ENCODE measurements at regions not wholly inside any gene's neighbourhood (a gene's known extent, or its start where the extent isn't known, plus 50 kb on each side); places are given as distances from the start of the nearest gene placed in this dataset.

- dilution Hi-C loops (cut with MboI; ENCODE audit: extremely low pct_ligation_motif_present, low sequenced_read_pairs), result no loop called here
- H3K9me3 ChIP-seq (ENCODE audit: control insufficient read depth, low read depth, low read length), result no peaks in the 10 kb centered on the region
- no peak for FAIRE-seq
- no peak overlapping the region for H3K27ac ChIP-seq (ENCODE audit: control insufficient read depth, insufficient read depth, low read length)
- no peaks in the 10 kb centered on the region for H3K79me2 ChIP-seq (ENCODE audit: control insufficient read depth, insufficient read depth, low read length)
- H3K27me3 ChIP-seq (ENCODE audit: control insufficient read depth, extremely low read depth, insufficient read depth, low read length), result no peaks in the 10 kb centered on the region
- no peaks in the 10 kb centered on the region for H3K4me1 ChIP-seq (ENCODE audit: control insufficient read depth, extremely low read depth, insufficient read depth, low read length)
- no peak overlapping the region for H2AFZ ChIP-seq (ENCODE audit: control insufficient read depth, low read length)
- H4K20me1 ChIP-seq (ENCODE audit: control insufficient read depth, extremely low read depth, insufficient read depth, low read length), result no peaks in the 10 kb centered on the region
- TF ChIP-seq CTCF (optimal IDR thresholded peaks at IDR 0.05 in 1 of 3, IDR thresholded peaks at IDR 0.05 in 1 of 3, conservative IDR thresholded peaks at IDR 0.05 in 1 of 3; ENCODE audit: extremely low read depth in 1 of 3, insufficient read depth in 2 of 3, low read length in 3 of 3), result no peak
- no peak for TF ChIP-seq EZH2 (IDR thresholded peaks at IDR 0.05; ENCODE audit: low read length)
- no peaks in the 10 kb centered on the region for H3K36me3 ChIP-seq (ENCODE audit: control insufficient read depth in 2 of 2, extremely low read depth in 1 of 2, insufficient read depth in 2 of 2, low read length in 2 of 2)
- no peak overlapping the region for H3K9ac ChIP-seq (ENCODE audit: control insufficient read depth, extremely low read depth, insufficient read depth, low read length)
- no peak overlapping the region for H3K4me2 ChIP-seq (ENCODE audit: control insufficient read depth, extremely low read depth, insufficient read depth, low read depth, low read length)
- DNase-seq (ENCODE audit: low read depth, low spot score), result no peak
- no peaks in the 10 kb centered on the region for H3K9me1 ChIP-seq (ENCODE audit: control insufficient read depth, extremely low read depth, insufficient read depth, low read length)
- no peak overlapping the region for H3K4me3 ChIP-seq (ENCODE audit: control insufficient read depth in 2 of 3, extremely low read depth in 1 of 3, insufficient read depth in 2 of 3, low read depth in 1 of 3, low read length in 3 of 3)
These were observed 389.3 kb upstream of the EPHA5 start for GRCh38 chr4:66059556-66059955.

- no peaks in the 10 kb centered on the region for H4K20me1 ChIP-seq (ENCODE audit: control insufficient read depth, extremely low read depth, insufficient read depth, low read length)
- H2AFZ ChIP-seq (ENCODE audit: control insufficient read depth, low read length), result no peak overlapping the region
- no peaks in the 10 kb centered on the region for H3K4me1 ChIP-seq (ENCODE audit: control insufficient read depth, extremely low read depth, insufficient read depth, low read length)
- no peaks in the 10 kb centered on the region for H3K9me1 ChIP-seq (ENCODE audit: control insufficient read depth, extremely low read depth, insufficient read depth, low read length)
- H3K4me3 ChIP-seq (ENCODE audit: control insufficient read depth in 2 of 3, extremely low read depth in 1 of 3, insufficient read depth in 2 of 3, low read depth in 1 of 3, low read length in 3 of 3), result no peak overlapping the region
- H3K36me3 ChIP-seq (ENCODE audit: control insufficient read depth in 2 of 2, extremely low read depth in 1 of 2, insufficient read depth in 2 of 2, low read length in 2 of 2), result no peaks in the 10 kb centered on the region
- TF ChIP-seq CTCF (optimal IDR thresholded peaks at IDR 0.05 in 1 of 3, IDR thresholded peaks at IDR 0.05 in 1 of 3, conservative IDR thresholded peaks at IDR 0.05 in 1 of 3; ENCODE audit: extremely low read depth in 1 of 3, insufficient read depth in 2 of 3, low read length in 3 of 3) (no peak), EZH2 (IDR thresholded peaks at IDR 0.05; ENCODE audit: low read length) (no peak)
- dilution Hi-C loops (cut with MboI; ENCODE audit: extremely low pct_ligation_motif_present, low sequenced_read_pairs), result no loop called here
- H3K27ac ChIP-seq (ENCODE audit: control insufficient read depth, insufficient read depth, low read length), result no peak overlapping the region
- DNase-seq (ENCODE audit: low read depth, low spot score), result no peak
- no peak overlapping the region for H3K9ac ChIP-seq (ENCODE audit: control insufficient read depth, extremely low read depth, insufficient read depth, low read length)
- no peaks in the 10 kb centered on the region for H3K9me3 ChIP-seq (ENCODE audit: control insufficient read depth, low read depth, low read length)
- H3K79me2 ChIP-seq (ENCODE audit: control insufficient read depth, insufficient read depth, low read length), result no peaks in the 10 kb centered on the region
- no peaks in the 10 kb centered on the region for H3K27me3 ChIP-seq (ENCODE audit: control insufficient read depth, extremely low read depth, insufficient read depth, low read length)
- no peak for FAIRE-seq
- no peak overlapping the region for H3K4me2 ChIP-seq (ENCODE audit: control insufficient read depth, extremely low read depth, insufficient read depth, low read depth, low read length)
These were observed 388.8 kb upstream of the EPHA5 start for GRCh38 chr4:66059136-66059535.

Data from keratinocyte (primary cell).